ENCODE measurements at regions not wholly inside any gene's neighbourhood (a gene's known extent, or its start where the extent isn't known, plus 50 kb on each side); places are given as distances from the start of the nearest gene placed in this dataset.

DNA sequence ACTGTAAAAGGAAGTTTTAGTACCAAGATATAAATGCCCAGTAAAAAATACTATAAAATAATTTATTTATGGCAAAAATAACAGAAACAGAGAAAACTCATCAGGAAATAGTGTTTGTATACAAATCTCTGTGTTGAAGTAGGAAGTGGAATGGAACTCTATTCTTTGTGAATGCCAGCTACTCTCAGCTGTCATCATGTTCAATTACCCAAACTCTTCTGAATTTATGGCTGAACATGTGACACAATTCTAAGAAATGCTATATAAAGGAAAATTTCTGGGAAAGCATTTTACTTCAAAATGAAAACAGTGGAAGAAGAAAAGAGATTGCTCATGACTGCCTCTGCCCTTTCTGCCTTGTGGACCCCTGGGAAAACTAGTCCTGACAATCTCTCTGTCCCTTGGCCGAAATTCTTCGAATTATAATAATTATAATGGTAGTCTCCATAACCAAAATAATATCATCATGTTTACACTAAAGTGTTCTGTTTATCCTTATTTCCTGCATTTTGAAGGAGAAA lies 522.3 kb upstream of the ST8SIA4 start:
- no peaks in the 10 kb centered on the region for H3K27me3 ChIP-seq (ENCODE audit: control insufficient read depth, insufficient read depth, low read length)
- no peaks in the 10 kb centered on the region for H3K9me3 ChIP-seq (ENCODE audit: control insufficient read depth, low read depth, low read length)
- DNase-seq = peak in 1 of 2 donors; percentile 3
- no peaks in the 10 kb centered on the region for H3K36me3 ChIP-seq (ENCODE audit: control insufficient read depth, insufficient read depth, low read length)
- no peak overlapping the region for H3K27ac ChIP-seq (ENCODE audit: low read length)
- H3K4me1 ChIP-seq (ENCODE audit: control insufficient read depth, insufficient read depth, low read length) = no peaks in the 10 kb centered on the region
- no peak overlapping the region for H3K4me3 ChIP-seq (ENCODE audit: low read length)
- no CpG with 5 or more reads among the region's 2 CpGs for WGBS (ENCODE audit: insufficient coverage, low lambda C conversion rate)

DNA sequence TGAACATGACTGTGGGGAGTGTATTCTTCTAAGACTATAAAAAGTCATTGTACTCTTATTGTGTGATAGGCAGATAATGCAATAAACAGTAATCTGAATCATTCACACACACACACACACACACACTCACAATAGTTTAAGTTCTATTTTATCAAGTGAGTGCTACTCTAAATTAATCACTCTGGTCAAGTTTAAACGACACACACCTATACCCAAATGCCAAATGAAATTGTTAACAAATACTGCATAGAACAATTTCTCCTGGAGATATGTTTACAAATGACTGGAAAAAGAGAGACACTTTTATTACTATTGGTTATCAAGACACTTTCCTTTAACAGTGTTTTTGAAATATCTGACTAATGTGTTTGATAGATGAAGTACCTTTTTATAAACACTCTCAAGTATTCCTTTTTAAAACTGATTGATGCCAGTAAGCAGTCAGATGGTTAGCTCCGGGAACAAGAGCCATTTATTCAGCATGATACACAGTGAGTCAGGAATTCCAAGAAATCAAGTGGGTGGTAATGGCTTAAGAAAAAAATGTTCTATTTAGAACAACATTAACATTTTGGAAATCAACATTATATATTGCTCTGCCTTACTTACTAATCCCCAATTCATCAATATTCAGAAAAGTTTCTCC lies 521.6 kb upstream of the ST8SIA4 start:
- H3K27ac ChIP-seq (ENCODE audit: low read length) = no peak overlapping the region
- 58% methylated on average over 2 of the region's 2 CpGs for WGBS (ENCODE audit: insufficient coverage, low lambda C conversion rate)
- DNase-seq = peak in 1 of 2 donors; percentile 9

DNA sequence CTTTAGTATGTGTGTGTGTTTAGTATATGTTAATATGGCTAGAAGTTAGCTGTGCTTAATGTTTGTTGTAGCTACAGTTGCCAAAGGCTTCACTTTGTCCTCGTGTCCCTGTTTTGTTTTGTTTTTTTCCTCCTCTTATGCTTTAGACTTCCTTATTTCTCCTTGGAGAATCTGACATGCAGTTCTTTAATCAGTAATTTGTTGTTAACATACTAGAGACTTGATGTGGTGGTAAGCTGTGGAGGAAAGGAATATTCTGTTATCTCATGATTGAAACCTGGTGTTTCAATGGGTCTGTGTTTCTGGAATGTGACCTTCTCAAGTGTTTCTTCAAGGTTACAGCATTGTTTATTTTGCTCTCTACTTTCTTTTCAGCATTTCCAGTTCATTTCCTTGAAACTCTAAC lies 515.6 kb upstream of the ST8SIA4 start:
- peak; percentile 3 to 28 for DNase-seq
- Histone ChIP-seq H3K27me3 (ENCODE audit: control insufficient read depth, insufficient read depth, low read length) (no peaks in the 10 kb centered on the region), H3K4me1 (ENCODE audit: control insufficient read depth, insufficient read depth, low read length) (no peaks in the 10 kb centered on the region), H3K27ac (ENCODE audit: low read length) (no peak overlapping the region), H3K36me3 (ENCODE audit: control insufficient read depth, insufficient read depth, low read length) (no peaks in the 10 kb centered on the region), H3K9me3 (ENCODE audit: control insufficient read depth, low read depth, low read length) (no peaks in the 10 kb centered on the region), H3K4me3 (ENCODE audit: low read length) (no peak overlapping the region)
- 38% methylated on average over 1 of the region's 1 CpG for WGBS (ENCODE audit: insufficient coverage, low lambda C conversion rate)

More for the DNA sequence above, 521.6 kb upstream of the ST8SIA4 start:
- Histone ChIP-seq H3K4me3 (ENCODE audit: low read length) (no peak overlapping the region), H3K36me3 (ENCODE audit: control insufficient read depth, insufficient read depth, low read length) (no peaks in the 10 kb centered on the region), H3K4me1 (ENCODE audit: control insufficient read depth, insufficient read depth, low read length) (no peaks in the 10 kb centered on the region), H3K27me3 (ENCODE audit: control insufficient read depth, insufficient read depth, low read length) (no peaks in the 10 kb centered on the region), H3K9me3 (ENCODE audit: control insufficient read depth, low read depth, low read length) (no peaks in the 10 kb centered on the region)

DNA sequence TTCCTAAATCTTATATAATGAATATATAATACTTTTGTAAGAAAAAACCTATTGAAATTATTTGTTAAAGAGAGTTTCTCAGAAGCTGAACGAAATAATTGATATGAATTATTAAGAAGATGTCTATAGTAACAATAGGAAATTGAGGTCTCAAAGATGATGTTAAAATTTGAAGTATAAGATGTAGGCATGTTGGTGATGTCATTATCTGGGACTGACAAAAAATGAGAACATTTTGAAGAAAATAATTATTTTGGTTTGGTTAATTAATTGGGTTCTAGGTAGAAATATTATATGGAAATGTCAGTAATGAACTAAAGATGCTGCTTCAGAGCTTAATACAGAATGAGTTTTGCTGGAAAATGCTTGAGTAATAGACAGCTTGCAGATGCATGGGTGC lies 501.4 kb upstream of the ST8SIA4 start:
- no peaks in the 10 kb centered on the region for H3K9me3 ChIP-seq (ENCODE audit: control insufficient read depth, low read depth, low read length)
- H3K4me1 ChIP-seq (ENCODE audit: control insufficient read depth, insufficient read depth, low read length) = no peaks in the 10 kb centered on the region
- no peaks in the 10 kb centered on the region for H3K36me3 ChIP-seq (ENCODE audit: control insufficient read depth, insufficient read depth, low read length)
- WGBS (ENCODE audit: insufficient coverage, low lambda C conversion rate) = 85% methylated on average over 1 of the region's 1 CpG
- no peaks in the 10 kb centered on the region for H3K27me3 ChIP-seq (ENCODE audit: control insufficient read depth, insufficient read depth, low read length)
- no peak for DNase-seq
- no peak overlapping the region for H3K27ac ChIP-seq (ENCODE audit: low read length)
- H3K4me3 ChIP-seq (ENCODE audit: low read length) = no peak overlapping the region

DNA sequence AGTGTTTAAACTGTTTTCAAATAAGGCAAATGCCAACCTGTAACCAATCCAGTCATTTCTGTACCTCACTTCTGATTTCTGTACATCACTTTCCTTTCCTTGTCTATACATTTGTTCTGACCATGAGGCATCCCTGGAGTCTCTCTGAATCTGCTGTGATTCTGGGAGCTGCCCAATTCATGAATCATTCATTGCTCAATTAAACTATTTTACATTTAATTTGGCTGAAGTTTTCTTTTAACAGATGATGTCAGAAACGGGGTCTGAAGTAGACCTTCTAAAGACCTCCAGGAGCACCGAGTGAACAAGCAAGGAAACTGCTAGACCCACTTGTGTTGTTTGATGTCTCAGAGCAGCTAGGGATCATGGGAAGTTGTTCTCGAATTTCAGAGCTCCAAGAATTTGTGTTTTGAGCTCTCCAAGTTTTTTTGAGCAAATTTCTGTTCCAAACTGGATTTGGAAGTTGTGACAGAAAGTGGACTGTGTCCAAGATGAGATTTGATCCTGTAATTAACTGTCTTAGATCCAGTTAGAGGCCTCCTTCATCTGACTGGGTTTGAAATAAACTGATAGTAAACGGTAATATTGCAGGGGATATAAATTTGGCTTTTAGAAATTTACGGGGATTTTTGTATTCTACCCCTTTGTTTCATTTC lies 490.8 kb upstream of the ST8SIA4 start:
- no peak overlapping the region for H3K27ac ChIP-seq (ENCODE audit: low read length)
- no peak overlapping the region for H3K4me3 ChIP-seq (ENCODE audit: low read length)
- H3K27me3 ChIP-seq (ENCODE audit: control insufficient read depth, insufficient read depth, low read length) = no peaks in the 10 kb centered on the region
- H3K4me1 ChIP-seq (ENCODE audit: control insufficient read depth, insufficient read depth, low read length) = no peaks in the 10 kb centered on the region
- 78% methylated on average over 4 of the region's 5 CpGs for WGBS (ENCODE audit: insufficient coverage, low lambda C conversion rate)
- DNase-seq = peak in 1 of 2 donors; percentile 1
- no peaks in the 10 kb centered on the region for H3K36me3 ChIP-seq (ENCODE audit: control insufficient read depth, insufficient read depth, low read length)
- H3K9me3 ChIP-seq (ENCODE audit: control insufficient read depth, low read depth, low read length) = no peaks in the 10 kb centered on the region

DNA sequence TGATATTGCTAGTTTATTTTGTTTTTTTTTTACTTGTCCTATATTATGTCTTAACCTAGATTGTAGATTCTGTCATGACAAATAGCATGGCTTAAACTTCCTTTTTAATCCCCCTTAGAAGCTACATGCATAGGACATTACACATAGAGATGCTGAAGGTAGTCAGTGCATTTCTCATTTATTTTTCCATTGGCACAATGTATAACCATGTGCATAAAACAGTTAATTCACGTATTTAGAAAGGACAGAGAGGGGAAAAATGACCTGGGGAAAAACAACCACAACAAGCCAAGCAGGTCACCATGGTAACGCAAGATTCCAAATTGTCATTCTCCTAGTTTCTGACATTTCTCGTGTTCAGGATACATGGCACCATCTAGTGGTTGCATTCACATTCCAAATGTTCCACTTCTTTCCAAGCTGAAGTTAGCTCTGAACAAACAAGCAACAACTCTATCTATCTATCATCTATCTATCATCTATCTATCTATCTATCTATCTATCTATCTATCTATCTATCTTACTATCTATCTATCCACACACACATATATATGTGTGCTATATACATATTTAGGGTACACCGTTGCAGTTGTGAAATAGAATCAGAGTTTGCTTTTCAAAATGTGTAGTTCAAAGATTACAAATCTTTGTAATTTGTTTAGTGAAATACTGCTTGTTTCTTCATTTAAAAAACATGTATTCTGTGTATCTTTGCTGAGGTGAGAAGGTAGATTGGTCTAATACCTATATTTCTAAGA lies 487.2 kb upstream of the ST8SIA4 start:
- Histone ChIP-seq H3K27me3 (ENCODE audit: control insufficient read depth, insufficient read depth, low read length) (no peaks in the 10 kb centered on the region), H3K4me3 (ENCODE audit: low read length) (no peak overlapping the region), H3K9me3 (ENCODE audit: control insufficient read depth, low read depth, low read length) (no peaks in the 10 kb centered on the region), H3K27ac (ENCODE audit: low read length) (no peak overlapping the region), H3K4me1 (ENCODE audit: control insufficient read depth, insufficient read depth, low read length) (no peaks in the 10 kb centered on the region), H3K36me3 (ENCODE audit: control insufficient read depth, insufficient read depth, low read length) (no peaks in the 10 kb centered on the region)
- 0% methylated on average over 2 of the region's 4 CpGs for WGBS (ENCODE audit: insufficient coverage, low lambda C conversion rate)
- peak; percentile 4 to 18 for DNase-seq

DNA sequence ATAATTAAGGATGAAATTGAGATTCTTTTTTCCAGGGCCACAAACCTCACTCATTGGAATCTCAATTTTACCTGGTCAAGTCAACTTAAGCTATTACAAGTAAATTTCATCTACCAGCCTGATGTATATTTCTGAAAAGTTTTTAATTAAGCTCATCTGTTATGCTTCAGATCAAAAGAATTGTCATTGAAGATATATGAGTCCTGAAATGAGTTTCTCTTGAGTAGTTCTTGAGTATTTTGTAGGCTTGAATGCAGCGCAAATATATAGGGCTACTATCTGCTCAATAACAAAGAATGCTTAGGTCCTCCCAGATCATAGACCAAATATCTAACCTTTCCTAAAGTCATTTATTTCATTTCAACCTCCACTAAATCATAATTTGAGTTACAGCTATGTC lies 482.2 kb upstream of the ST8SIA4 start:
- WGBS (ENCODE audit: insufficient coverage, low lambda C conversion rate) = no CpG with 5 or more reads among the region's 1 CpG
- Histone ChIP-seq H3K27ac (ENCODE audit: low read length) (no peak overlapping the region), H3K27me3 (ENCODE audit: control insufficient read depth, insufficient read depth, low read length) (no peaks in the 10 kb centered on the region), H3K4me1 (ENCODE audit: control insufficient read depth, insufficient read depth, low read length) (no peaks in the 10 kb centered on the region), H3K4me3 (ENCODE audit: low read length) (no peak overlapping the region), H3K9me3 (ENCODE audit: control insufficient read depth, low read depth, low read length) (no peaks in the 10 kb centered on the region), H3K36me3 (ENCODE audit: control insufficient read depth, insufficient read depth, low read length) (no peaks in the 10 kb centered on the region)
- no peak for DNase-seq

DNA sequence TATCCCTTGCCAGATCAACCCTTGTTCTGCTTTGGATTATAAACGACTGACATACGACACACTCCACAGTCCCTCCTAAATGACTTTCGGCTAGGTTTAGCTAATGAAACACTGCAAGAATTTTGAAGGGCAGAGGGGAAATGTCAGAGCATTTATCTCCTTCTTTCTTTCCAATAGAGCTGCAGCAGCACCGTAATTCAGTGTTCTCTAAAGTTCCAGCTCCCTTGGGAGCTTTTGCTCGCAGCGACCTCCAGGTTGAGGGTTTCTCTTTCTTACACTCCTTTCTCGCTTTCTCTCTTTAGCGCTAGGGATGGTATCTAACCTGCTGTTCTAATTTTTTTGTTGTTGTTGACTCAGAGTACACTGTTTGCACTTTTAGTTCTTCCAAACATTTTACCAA lies 467.1 kb upstream of the ST8SIA4 start:
- Histone ChIP-seq H3K27me3 (ENCODE audit: control insufficient read depth, insufficient read depth, low read length) (no peaks in the 10 kb centered on the region), H3K36me3 (ENCODE audit: control insufficient read depth, insufficient read depth, low read length) (no peaks in the 10 kb centered on the region), H3K4me1 (ENCODE audit: control insufficient read depth, insufficient read depth, low read length) (no peaks in the 10 kb centered on the region), H3K27ac (ENCODE audit: low read length) (no peak overlapping the region), H3K9me3 (ENCODE audit: control insufficient read depth, low read depth, low read length) (no peaks in the 10 kb centered on the region), H3K4me3 (ENCODE audit: low read length) (no peak overlapping the region)
- DNase-seq = no peak
- 90% methylated on average over 2 of the region's 8 CpGs for WGBS (ENCODE audit: insufficient coverage, low lambda C conversion rate)

DNA sequence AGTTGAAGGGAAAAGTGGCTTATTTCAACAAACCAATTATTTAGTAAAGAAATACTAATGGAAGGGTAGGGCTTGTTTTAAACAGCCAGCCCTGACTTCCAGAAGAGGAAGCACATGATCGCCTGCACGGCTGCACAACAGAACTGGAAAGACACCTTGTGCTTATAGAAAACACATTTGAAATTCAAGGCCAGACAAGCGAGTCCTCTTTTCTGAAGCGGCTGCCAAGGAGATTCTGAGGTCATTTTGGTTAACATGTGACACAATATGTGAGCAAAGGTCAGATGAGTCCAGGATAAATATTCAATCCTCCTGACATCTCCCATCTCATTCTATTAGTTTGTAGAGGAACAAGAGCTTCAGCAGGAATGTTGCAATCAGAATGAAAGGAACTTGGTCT lies 461.4 kb upstream of the ST8SIA4 start:
- no peaks in the 10 kb centered on the region for H3K36me3 ChIP-seq (ENCODE audit: control insufficient read depth, insufficient read depth, low read length)
- WGBS (ENCODE audit: insufficient coverage, low lambda C conversion rate) = no CpG with 5 or more reads among the region's 4 CpGs
- H3K27me3 ChIP-seq (ENCODE audit: control insufficient read depth, insufficient read depth, low read length) = no peaks in the 10 kb centered on the region
- no peak for DNase-seq
- H3K4me3 ChIP-seq (ENCODE audit: low read length) = no peak overlapping the region
- no peak overlapping the region for H3K27ac ChIP-seq (ENCODE audit: low read length)
- no peaks in the 10 kb centered on the region for H3K4me1 ChIP-seq (ENCODE audit: control insufficient read depth, insufficient read depth, low read length)
- no peaks in the 10 kb centered on the region for H3K9me3 ChIP-seq (ENCODE audit: control insufficient read depth, low read depth, low read length)

DNA sequence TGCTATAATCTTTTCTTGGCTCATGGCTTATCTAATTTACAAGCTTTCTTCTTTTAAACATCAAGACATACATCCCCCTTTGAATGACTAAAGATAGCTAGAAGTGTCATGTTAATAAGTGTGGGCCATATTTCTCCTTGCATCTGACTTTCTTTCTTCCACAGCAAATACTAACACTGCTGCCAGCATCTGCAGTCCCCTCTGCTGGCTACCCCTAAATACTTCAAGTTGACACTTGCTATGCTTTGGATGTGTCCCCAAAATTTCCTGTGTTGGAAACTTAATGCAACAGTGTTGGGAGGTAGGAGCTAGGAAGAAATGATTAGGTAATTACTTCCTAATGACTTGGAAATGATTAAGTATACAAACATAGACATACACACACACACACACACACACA lies 459.0 kb upstream of the ST8SIA4 start:
- no peaks in the 10 kb centered on the region for H3K4me1 ChIP-seq (ENCODE audit: control insufficient read depth, insufficient read depth, low read length)
- no peak overlapping the region for H3K27ac ChIP-seq (ENCODE audit: low read length)
- no peaks in the 10 kb centered on the region for H3K36me3 ChIP-seq (ENCODE audit: control insufficient read depth, insufficient read depth, low read length)
- H3K9me3 ChIP-seq (ENCODE audit: control insufficient read depth, low read depth, low read length) = no peaks in the 10 kb centered on the region
- H3K4me3 ChIP-seq (ENCODE audit: low read length) = no peak overlapping the region
- no peaks in the 10 kb centered on the region for H3K27me3 ChIP-seq (ENCODE audit: control insufficient read depth, insufficient read depth, low read length)
- DNase-seq = no peak
